Peyer's patch (tissue), 4 donors: ENCODE measurements at regions not wholly inside any gene's neighbourhood (a gene's known extent, or its start where the extent isn't known, plus 50 kb on each side); places are given as distances from the start of the nearest gene placed in this dataset.

ENCODE experiments used
- POLR2A ChIP-seq, 2 donors: fragments of 450-650 bp; IDR thresholded peaks; one replicate each; pipeline ENCODE4 v1.5.1; 2017; ENCODE audit warnings: antibody characterized with exemption in 2 of 2, mild to moderate bottlenecking in 2 of 2, moderate library complexity in 2 of 2
- TF ChIP-seq, protein P1 (sequence below), 6 experiments: fragments of 450-650 bp in 4 of 6; fragments of 200-600 bp in 2 of 6; sonication (generic) in 1 of 6; IDR thresholded peaks; one replicate each; pipeline ENCODE4 v1.5.1; 2017 to 2019; ENCODE audit warnings: antibody characterized with exemption in 6 of 6, mild to moderate bottlenecking in 3 of 6, moderate library complexity in 1 of 6

DNA sequence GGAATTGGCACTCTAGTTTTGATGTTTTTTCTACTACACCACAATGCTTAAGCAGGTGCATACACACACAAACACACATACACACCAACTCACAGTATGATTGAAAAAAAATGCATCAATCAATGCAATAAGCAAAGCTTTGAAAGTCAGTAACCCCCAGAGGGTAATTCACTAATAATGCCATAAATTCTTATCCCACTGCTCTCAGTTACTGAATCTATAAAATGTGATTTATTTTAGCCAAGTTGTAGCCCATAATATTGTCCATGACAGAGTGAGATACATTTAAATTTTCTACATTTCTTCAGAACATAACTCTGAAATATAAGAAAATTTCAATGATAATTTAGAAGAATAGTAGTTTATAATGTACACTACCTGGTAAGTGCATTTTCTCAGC is 87.9 kb downstream of the LIG4 start:
- no peak for TF ChIP-seq POLR2A (IDR thresholded peaks at IDR 0.05)
- TF ChIP-seq, protein P1, sequence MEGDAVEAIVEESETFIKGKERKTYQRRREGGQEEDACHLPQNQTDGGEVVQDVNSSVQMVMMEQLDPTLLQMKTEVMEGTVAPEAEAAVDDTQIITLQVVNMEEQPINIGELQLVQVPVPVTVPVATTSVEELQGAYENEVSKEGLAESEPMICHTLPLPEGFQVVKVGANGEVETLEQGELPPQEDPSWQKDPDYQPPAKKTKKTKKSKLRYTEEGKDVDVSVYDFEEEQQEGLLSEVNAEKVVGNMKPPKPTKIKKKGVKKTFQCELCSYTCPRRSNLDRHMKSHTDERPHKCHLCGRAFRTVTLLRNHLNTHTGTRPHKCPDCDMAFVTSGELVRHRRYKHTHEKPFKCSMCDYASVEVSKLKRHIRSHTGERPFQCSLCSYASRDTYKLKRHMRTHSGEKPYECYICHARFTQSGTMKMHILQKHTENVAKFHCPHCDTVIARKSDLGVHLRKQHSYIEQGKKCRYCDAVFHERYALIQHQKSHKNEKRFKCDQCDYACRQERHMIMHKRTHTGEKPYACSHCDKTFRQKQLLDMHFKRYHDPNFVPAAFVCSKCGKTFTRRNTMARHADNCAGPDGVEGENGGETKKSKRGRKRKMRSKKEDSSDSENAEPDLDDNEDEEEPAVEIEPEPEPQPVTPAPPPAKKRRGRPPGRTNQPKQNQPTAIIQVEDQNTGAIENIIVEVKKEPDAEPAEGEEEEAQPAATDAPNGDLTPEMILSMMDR (IDR thresholded peaks at IDR 0.05): no peak
